Loucy (cell line): ENCODE measurements at regions not wholly inside any gene's neighbourhood (a gene's known extent, or its start where the extent isn't known, plus 50 kb on each side); places are given as distances from the start of the nearest gene placed in this dataset.

Source experiments
- CTCF ChIP-seq: fragments of 200-600 bp; sonication (generic); conservative IDR thresholded peaks from 2 replicates; pipeline ENCODE4 v1.5.1; 2014; ENCODE audit warnings: mild to moderate bottlenecking, antibody characterized with exemption, low read length
- EZH2phosphoT487 ChIP-seq: fragments of 200-600 bp; IDR thresholded peaks from 2 replicates; pipeline ENCODE4 v1.6.1; 2018; ENCODE audit warnings: antibody characterized with exemption, mild to moderate bottlenecking, moderate library complexity, borderline replicate concordance

- TF ChIP-seq CTCF (no peak), EZH2phosphoT487 (no peak)
Observed at GRCh38 chr12:98037401-98038140, 477.8 kb upstream of the TMPO start.
